ENCODE measurements at regions not wholly inside any gene's neighbourhood (a gene's known extent, or its start where the extent isn't known, plus 50 kb on each side); places are given as distances from the start of the nearest gene placed in this dataset.

DNA sequence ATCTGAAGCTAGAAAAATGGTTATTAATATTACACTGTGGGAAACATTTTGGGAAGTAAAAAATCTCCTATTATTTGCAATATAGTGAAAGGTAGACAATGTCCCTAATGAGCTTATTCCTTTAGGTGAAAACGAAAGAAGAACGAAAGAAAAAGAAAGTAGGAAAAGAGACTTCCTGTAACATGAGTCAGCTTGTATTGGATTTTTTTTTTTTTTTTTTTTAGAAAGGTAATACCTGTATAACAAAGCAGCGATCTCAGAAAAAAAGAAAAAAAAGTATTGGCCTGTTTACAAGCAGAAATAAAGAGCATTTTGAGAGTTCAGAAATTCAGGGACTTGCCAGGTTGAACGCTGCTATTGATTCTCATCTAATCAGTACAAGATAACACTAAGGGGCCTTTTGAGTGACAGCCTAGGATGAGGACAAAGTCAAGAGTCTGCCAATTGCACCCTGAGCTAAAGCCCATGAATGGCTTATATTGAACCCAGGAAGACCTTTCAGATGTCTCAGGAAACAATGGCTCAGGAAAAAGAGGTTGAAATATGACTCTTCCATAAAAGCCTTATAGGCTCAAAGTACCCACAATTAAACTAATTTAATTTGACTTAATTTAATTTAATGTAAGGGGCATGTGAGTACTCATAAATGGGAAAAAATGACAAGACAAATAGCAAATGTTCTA lies 615.6 kb upstream of the CDH2 start:
- no peaks in the 10 kb centered on the region for H3K4me1 ChIP-seq (ENCODE audit: insufficient read depth, low read length)

DNA sequence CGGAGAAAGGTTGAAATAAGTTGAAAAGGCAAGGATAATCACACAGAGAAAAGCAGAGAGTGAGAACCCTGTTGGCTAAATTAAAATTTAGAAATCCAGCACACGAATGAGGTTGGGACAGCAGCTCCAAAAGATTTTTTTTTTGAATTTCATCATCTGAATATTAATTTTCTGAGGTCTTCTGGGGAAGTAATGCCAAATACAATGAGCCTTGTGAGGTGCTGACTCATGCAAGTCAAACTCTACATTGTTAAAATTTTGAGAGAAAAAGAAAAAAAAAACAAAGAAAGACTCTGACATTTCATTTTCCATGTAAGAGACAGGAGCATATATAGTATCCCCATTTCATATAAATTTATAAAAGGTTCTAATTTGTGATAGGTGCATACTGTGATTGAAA lies 614.2 kb upstream of the CDH2 start:
- H3K4me3 ChIP-seq (ENCODE audit: low read length): no peak overlapping the region
- no peaks in the 10 kb centered on the region for H3K4me1 ChIP-seq (ENCODE audit: insufficient read depth, low read length)
- H3K27me3 ChIP-seq (ENCODE audit: insufficient read depth, low read length): no peaks in the 10 kb centered on the region
- H3K9me3 ChIP-seq (ENCODE audit: low read depth, low read length): no peaks in the 10 kb centered on the region

More for the DNA sequence above, 615.6 kb upstream of the CDH2 start:
- no peaks in the 10 kb centered on the region for H3K9me3 ChIP-seq (ENCODE audit: low read depth, low read length)
- H3K27me3 ChIP-seq (ENCODE audit: insufficient read depth, low read length): no peaks in the 10 kb centered on the region
- no peak overlapping the region for H3K4me3 ChIP-seq (ENCODE audit: low read length)

DNA sequence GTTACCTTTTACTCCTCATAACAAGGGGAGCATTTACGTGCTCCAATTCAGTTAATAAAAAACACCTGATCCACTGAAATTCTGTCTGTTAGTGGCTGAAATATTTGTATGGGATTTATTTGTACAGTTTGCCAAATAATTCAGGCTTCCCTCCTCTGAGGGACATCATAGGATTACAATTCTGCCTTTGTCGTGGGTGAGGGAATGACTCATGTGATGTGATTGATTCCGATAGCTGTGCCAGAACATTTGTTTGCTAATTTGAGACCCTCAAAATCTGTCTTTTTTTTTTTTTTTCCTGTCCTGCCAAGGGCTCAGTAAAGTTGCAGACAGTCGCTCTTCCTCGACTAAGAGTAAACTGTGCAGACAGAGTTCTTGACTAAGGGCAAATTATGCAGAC lies 612.6 kb upstream of the CDH2 start:
- Histone ChIP-seq H3K9me3 (ENCODE audit: low read depth, low read length) (no peaks in the 10 kb centered on the region), H3K4me3 (ENCODE audit: low read length) (no peak overlapping the region), H3K27me3 (ENCODE audit: insufficient read depth, low read length) (no peaks in the 10 kb centered on the region), H3K4me1 (ENCODE audit: insufficient read depth, low read length) (no peaks in the 10 kb centered on the region)

DNA sequence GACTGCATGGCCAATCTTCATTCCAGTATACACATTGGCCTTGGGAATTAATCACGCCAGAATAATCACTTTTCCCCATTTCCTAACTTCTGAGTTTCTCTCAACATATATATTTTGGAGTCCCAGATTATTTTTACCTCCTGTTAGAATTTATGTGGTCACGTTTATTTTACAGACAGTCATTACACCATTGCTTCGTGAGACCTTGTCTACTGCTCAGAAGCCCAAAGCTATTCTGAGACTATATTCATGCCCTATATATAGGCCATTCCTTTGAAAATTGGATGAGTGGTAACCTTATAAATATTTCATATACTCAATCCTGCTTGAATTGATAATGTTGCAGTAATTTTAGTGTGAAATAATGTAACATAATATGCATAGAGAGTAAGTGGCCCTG lies 610.0 kb upstream of the CDH2 start:
- no peak overlapping the region for H3K4me3 ChIP-seq (ENCODE audit: low read length)
- H3K9me3 ChIP-seq (ENCODE audit: low read depth, low read length): no peaks in the 10 kb centered on the region
- no peaks in the 10 kb centered on the region for H3K4me1 ChIP-seq (ENCODE audit: insufficient read depth, low read length)
- H3K27me3 ChIP-seq (ENCODE audit: insufficient read depth, low read length): no peaks in the 10 kb centered on the region

DNA sequence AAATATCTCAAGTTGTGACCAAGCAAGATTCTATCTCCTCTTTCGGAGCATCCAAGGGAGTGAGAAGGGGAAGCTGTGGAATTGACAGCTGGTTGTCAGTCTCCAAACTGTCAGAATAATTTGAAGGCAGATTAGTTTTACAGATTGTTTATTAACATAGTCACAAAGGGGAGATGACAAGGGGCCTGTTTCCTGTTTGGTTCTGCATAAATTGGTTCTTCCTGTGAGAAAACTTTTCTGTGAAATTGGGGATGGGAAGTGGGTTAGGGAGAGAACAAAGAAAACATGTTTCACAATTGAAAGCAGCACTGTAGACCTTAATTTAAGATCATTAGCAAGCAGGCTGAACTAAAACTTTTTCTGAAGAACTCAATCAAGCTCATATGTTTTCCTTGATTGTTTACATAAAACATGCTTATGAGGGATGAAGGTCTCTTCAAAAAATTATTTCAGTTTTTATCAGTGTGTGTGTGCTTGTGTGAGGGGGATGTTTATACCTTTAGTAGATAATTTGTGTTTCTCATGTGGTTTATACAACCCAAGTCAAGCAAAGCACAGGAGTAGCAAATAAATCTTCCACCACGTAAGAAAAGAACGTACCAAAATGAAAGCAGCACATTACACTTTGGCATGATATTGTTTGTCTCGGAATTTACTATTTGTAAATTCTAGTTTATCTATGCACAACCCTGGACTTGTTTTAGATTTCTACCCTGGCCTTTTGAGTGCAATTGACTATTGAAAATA lies 604.9 kb upstream of the CDH2 start:
- Histone ChIP-seq H3K4me3 (ENCODE audit: low read length) (no peak overlapping the region), H3K9me3 (ENCODE audit: low read depth, low read length) (no peaks in the 10 kb centered on the region), H3K27me3 (ENCODE audit: insufficient read depth, low read length) (no peaks in the 10 kb centered on the region), H3K4me1 (ENCODE audit: insufficient read depth, low read length) (no peaks in the 10 kb centered on the region)

DNA sequence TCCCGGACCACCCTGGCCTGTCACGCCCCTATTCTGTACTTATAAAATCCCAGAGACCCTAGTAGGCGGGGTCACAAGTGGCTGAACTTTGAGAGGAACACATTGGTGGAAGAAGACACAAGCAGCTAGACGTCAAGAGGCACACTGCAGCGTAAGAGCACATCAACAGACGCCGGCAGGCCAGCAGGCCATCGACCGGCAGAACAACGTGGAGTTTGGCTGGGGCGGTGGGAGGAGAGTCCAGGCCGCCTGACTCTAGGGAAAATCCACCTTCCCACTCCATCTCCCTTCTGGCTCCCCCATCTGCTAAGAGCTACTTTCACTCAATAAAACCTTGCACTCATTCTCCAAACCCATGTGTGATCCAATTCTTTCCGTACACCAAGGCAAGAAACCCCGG lies 601.8 kb upstream of the CDH2 start:
- no peaks in the 10 kb centered on the region for H3K9me3 ChIP-seq (ENCODE audit: low read depth, low read length)
- H3K4me1 ChIP-seq (ENCODE audit: insufficient read depth, low read length): no peaks in the 10 kb centered on the region
- H3K4me3 ChIP-seq (ENCODE audit: low read length): no peak overlapping the region
- no peaks in the 10 kb centered on the region for H3K27me3 ChIP-seq (ENCODE audit: insufficient read depth, low read length)

DNA sequence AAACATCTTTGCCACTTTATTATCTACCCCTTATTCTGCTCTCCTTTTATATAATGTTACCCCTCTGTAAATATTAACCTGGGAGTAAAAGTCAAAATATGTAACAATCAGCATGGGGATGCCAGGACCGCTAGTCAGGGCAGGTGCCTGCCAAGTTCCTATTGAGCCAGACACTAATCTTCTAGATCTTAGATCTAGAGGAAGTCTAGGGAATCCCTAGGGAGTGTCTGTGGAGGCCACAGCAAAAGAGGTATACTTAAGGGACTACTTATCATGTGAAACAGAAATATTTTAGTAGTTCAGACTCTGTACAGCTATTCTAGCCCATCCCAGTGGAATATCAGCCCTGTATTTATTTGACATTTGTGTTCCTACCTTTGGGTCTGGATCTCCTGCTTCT lies 600.8 kb upstream of the CDH2 start:
- Histone ChIP-seq H3K4me1 (ENCODE audit: insufficient read depth, low read length) (no peaks in the 10 kb centered on the region), H3K4me3 (ENCODE audit: low read length) (no peak overlapping the region), H3K27me3 (ENCODE audit: insufficient read depth, low read length) (no peaks in the 10 kb centered on the region), H3K9me3 (ENCODE audit: low read depth, low read length) (no peaks in the 10 kb centered on the region)

DNA sequence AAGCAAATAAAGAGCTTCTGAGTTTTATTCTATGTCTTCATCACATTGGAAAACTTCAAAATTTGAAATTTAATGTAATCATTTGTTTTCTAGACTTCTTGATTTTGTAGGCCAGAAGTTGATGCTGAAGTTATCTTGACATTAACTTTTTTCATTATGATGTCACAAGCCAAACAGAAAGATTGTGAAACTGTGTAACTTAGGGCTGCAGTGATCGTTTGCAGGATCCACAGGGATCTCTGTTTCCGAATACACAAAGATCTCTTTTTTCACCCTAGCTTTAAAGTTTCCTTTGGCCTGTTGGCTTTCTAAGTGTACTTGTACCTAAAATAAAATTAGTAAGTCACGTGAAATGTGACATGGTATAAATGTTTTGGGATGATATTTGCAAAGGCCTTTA lies 594.9 kb upstream of the CDH2 start:
- Histone ChIP-seq H3K4me3 (ENCODE audit: low read length) (no peak overlapping the region), H3K9me3 (ENCODE audit: low read depth, low read length) (no peaks in the 10 kb centered on the region), H3K27me3 (ENCODE audit: insufficient read depth, low read length) (no peaks in the 10 kb centered on the region), H3K4me1 (ENCODE audit: insufficient read depth, low read length) (no peaks in the 10 kb centered on the region)

DNA sequence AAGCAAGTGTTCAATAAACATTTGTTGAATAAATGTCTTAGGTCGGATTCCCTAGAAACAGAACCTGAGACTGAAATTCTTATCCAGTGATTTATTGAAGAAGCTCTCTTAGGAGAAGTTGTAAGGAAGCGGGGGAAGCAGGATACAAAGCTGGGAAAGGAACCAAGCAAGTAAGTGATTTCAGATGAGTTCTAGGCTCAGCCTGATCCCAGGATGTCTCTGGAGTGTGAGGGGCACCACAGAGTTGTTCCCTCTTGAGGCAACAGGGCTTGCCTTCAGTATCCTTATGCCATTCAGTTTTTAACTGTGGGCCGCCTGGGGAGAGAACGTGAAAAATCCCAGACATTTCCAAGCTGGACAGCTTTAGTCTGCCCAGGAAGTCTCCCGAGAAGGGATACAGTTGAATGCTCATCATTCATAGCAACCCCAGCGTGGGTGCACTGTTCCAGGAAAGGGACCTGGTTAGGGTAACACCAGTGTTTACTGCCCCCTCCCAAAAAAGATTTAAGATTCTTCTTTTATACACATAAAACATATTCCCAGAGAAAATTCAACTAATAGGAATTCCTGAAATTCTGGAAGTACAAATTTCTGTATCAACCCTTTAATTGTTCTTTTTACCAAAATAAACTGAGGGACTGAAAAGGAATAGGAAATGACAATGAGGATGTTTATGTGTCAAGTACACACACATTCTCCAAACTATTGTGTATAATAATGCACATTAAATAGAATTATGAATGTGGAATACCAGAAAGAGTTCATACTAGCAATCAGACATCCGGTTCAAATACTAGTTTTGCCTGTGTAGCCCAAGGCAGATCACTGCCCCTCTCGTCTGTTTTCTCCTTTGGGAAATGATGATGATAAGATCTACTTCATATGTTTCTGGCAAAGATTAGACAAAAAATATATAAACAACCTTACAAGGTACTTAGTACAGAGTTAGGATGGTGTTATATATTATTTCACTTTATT lies 592.1 kb upstream of the CDH2 start:
- H3K9me3 ChIP-seq (ENCODE audit: low read depth, low read length): no peaks in the 10 kb centered on the region
- no peak overlapping the region for H3K4me3 ChIP-seq (ENCODE audit: low read length)
- no peaks in the 10 kb centered on the region for H3K27me3 ChIP-seq (ENCODE audit: insufficient read depth, low read length)
- no peaks in the 10 kb centered on the region for H3K4me1 ChIP-seq (ENCODE audit: insufficient read depth, low read length)

DNA sequence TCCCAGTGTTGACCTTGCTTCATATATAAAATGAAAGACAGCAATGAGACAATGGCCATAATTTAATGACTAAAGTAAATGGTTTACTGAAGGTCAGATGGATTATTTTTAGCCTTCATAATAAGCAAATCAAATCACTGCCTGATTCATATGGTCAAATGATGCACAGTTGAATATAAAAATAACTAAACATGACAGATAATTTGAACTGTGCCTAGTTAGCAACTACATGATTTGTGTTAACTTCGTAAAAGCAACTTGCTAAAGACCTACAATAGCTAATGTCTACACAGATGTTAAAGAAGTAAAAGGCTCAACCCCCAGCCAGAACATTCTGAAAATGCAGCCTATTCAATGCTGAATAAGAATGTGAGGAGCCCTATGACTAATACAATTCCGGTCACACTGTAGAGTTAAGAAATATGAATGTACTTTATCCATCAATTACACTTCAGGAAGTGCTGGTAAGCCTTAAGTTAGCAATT lies 590.8 kb upstream of the CDH2 start:
- H3K27me3 ChIP-seq (ENCODE audit: insufficient read depth, low read length): no peaks in the 10 kb centered on the region
- H3K4me1 ChIP-seq (ENCODE audit: insufficient read depth, low read length): no peaks in the 10 kb centered on the region
- H3K9me3 ChIP-seq (ENCODE audit: low read depth, low read length): no peaks in the 10 kb centered on the region
- no peak overlapping the region for H3K4me3 ChIP-seq (ENCODE audit: low read length)

DNA sequence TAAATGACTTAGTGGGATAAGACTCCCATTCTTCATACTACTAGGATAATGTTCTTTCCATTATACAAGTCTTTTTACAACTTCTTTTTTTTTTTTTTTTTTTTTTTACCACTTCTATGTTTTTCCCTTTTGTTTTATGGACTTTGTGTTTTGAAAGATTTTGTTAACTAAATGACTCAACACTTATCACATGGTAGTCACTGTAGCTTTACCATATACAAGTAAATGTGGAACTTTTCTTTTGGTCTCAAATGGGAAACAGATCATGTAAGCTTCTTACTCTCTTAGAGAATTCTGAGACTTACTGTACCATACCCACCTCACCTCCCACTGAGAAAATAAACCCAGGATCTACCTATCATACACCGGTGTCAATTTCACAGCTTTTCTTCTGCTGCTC lies 590.3 kb upstream of the CDH2 start:
- Histone ChIP-seq H3K27me3 (ENCODE audit: insufficient read depth, low read length) (no peaks in the 10 kb centered on the region), H3K4me3 (ENCODE audit: low read length) (no peak overlapping the region), H3K4me1 (ENCODE audit: insufficient read depth, low read length) (no peaks in the 10 kb centered on the region), H3K9me3 (ENCODE audit: low read depth, low read length) (no peaks in the 10 kb centered on the region)

DNA sequence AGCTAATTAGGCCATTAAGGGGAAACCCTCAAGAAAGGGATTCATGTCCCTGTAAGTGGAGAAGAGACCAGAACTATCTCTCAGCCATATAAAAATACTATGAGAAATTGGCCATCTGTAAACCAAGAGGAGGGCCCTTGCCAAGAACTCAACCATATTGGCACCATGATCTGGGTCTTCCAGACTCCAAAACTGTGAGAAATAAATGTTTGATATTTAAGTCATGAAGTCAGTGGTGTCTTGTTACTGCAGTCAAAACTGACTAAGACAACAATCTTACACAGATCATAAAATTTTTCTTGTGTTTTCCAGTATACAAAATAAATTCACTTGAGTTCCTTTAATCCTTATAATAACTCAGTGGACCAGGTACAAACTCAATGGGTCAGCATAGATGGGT lies 589.8 kb upstream of the CDH2 start:
- Histone ChIP-seq H3K4me1 (ENCODE audit: insufficient read depth, low read length) (no peaks in the 10 kb centered on the region), H3K4me3 (ENCODE audit: low read length) (no peak overlapping the region), H3K27me3 (ENCODE audit: insufficient read depth, low read length) (no peaks in the 10 kb centered on the region), H3K9me3 (ENCODE audit: low read depth, low read length) (no peaks in the 10 kb centered on the region)

DNA sequence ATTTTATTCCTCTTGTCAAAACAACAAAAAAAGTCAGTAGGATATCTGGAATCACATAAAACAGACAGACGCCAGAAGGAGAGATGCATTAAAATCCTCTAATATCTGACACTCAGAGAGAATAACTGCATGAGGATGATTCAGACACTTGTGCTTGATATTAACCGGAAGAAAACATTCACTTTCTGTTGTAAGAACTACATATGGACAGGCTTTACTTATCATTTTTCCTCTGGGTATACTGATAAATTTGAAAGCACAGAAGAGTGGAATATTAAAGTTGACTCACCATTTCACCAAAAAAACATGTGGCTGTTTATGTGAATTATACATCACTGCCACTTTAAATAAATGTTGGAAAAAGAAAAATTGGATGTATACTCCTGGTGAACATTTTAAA lies 589.1 kb upstream of the CDH2 start:
- H3K9me3 ChIP-seq (ENCODE audit: low read depth, low read length): no peaks in the 10 kb centered on the region
- no peaks in the 10 kb centered on the region for H3K27me3 ChIP-seq (ENCODE audit: insufficient read depth, low read length)
- no peak overlapping the region for H3K4me3 ChIP-seq (ENCODE audit: low read length)
- H3K4me1 ChIP-seq (ENCODE audit: insufficient read depth, low read length): no peaks in the 10 kb centered on the region

DNA sequence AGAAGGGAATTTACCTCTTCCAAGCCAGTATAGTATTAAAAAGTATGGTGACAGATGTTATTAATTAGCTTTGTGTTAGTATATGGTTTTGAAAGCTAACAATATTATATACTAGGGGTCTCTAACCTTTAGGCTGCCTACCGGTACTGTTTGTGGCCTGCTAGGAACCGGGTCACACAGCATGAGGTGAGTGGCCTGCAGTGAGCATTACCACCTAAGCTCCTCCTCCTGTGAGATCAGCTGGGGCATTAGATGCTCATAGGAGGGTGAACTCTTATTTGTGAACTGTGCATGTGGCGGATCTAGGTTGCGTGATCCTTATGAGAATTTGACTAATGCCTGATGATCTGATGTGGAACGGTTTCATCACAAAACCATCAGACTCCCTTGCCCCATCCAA lies 583.4 kb upstream of the CDH2 start:
- Histone ChIP-seq H3K4me3 (ENCODE audit: low read length) (no peak overlapping the region), H3K9me3 (ENCODE audit: low read depth, low read length) (no peaks in the 10 kb centered on the region), H3K4me1 (ENCODE audit: insufficient read depth, low read length) (no peaks in the 10 kb centered on the region), H3K27me3 (ENCODE audit: insufficient read depth, low read length) (no peaks in the 10 kb centered on the region)

DNA sequence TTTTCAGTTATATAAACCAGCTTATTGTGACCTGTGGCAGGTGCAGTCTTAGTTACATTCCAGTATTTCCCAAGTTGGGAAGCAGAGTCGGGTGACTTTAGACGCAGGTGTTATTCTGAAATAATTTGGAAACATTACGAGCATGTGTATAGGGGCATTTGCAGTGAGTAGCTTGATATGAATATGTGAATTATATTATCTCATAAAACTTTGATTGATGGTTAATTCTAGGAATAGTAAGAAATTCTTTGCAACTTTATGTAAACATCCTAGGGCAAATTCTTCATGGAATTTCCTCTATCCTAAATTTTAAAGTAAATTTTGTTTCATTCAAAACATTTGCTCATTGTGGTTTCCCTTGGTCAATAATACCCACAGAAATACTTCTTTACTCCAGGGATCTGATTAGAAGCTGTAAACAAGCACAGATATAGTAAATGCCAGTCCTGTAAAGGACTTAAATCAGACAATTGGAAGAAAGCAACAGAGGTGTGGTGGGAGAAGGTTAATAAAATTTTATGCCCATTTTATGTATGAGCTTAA lies 580.6 kb upstream of the CDH2 start:
- H3K4me1 ChIP-seq (ENCODE audit: insufficient read depth, low read length): no peaks in the 10 kb centered on the region
- H3K9me3 ChIP-seq (ENCODE audit: low read depth, low read length): peaks cover 8% of the 10 kb centered on the region
- no peak overlapping the region for H3K4me3 ChIP-seq (ENCODE audit: low read length)
- H3K27me3 ChIP-seq (ENCODE audit: insufficient read depth, low read length): no peaks in the 10 kb centered on the region

All from mononuclear cell (primary cell).